Ishikawa (cell line): ENCODE measurements at regions not wholly inside any gene's neighbourhood (a gene's known extent, or its start where the extent isn't known, plus 50 kb on each side); places are given as distances from the start of the nearest gene placed in this dataset.

Experiments used
- CEBPB ChIP-seq: IDR thresholded peaks from 2 replicates; pipeline ENCODE4 v1.6.1; 2012
- CREB1 ChIP-seq: IDR thresholded peaks from 2 replicates; pipeline ENCODE4 v1.6.1; 2012; ENCODE audit warnings: low read depth
- EGR1 ChIP-seq: IDR thresholded peaks from 2 replicates; pipeline ENCODE4 v1.6.1; 2012
- EP300 ChIP-seq: IDR thresholded peaks from 2 replicates; pipeline ENCODE4 v1.6.1; 2012; ENCODE audit warnings: borderline replicate concordance
- FOXM1 ChIP-seq: IDR thresholded peaks from 2 replicates; pipeline ENCODE4 v1.6.1; 2012; ENCODE audit warnings: low read depth, borderline replicate concordance
- MAX ChIP-seq: IDR thresholded peaks from 2 replicates; pipeline ENCODE4 v1.6.1; 2012
- NFIC ChIP-seq: IDR thresholded peaks from 2 replicates; pipeline ENCODE4 v1.6.1; 2012
- RAD21 ChIP-seq: IDR thresholded peaks from 2 replicates; pipeline ENCODE4 v1.6.1; 2012; ENCODE audit warnings: low read depth
- REST ChIP-seq: IDR thresholded peaks from 2 replicates; pipeline ENCODE4 v1.6.1; 2012; ENCODE audit warnings: low read depth, mild to moderate bottlenecking
- TAF1 ChIP-seq: IDR thresholded peaks from 2 replicates; pipeline ENCODE4 v1.6.1; 2012; ENCODE audit warnings: low read depth, mild to moderate bottlenecking
- TCF12 ChIP-seq: IDR thresholded peaks from 2 replicates; pipeline ENCODE4 v1.6.1; 2012; ENCODE audit warnings: low read depth
- TEAD4 ChIP-seq: IDR thresholded peaks from 2 replicates; pipeline ENCODE4 v1.6.1; 2012
- USF1 ChIP-seq: IDR thresholded peaks from 2 replicates; pipeline ENCODE4 v1.6.1; 2012
- YY1 ChIP-seq: IDR thresholded peaks from 2 replicates; pipeline ENCODE4 v1.6.1; 2012; ENCODE audit warnings: low read depth
- ZBTB7A ChIP-seq: IDR thresholded peaks from 2 replicates; pipeline ENCODE4 v1.6.1; 2012; ENCODE audit warnings: low read depth

- no peak for TF ChIP-seq TCF12
- no peak for TF ChIP-seq USF1
Observed at GRCh38 chr15:81776976-81777375, 268.8 kb downstream of the MEX3B start.

GRCh38 chr15:81774309-81774708, 271.5 kb downstream of the MEX3B start:
- TF ChIP-seq REST (no peak), YY1 (no peak), EGR1 (no peak)

- TF ChIP-seq USF1 (no peak), EGR1 (no peak), REST (no peak), NFIC (no peak), MAX (no peak)
Observed at GRCh38 chr15:81768773-81769172, 277.0 kb downstream of the MEX3B start.

- TF ChIP-seq EP300 (no peak), NFIC (no peak), ZBTB7A (no peak), TAF1 (no peak), REST (no peak), USF1 (no peak), CEBPB (no peak), MAX (no peak), TEAD4 (no peak), RAD21 (no peak), EGR1 (no peak), FOXM1 (no peak), CREB1 (no peak), YY1 (no peak)
Observed at GRCh38 chr15:81766829-81767475, 278.9 kb downstream of the MEX3B start.

- no peak for TF ChIP-seq MAX
- TF ChIP-seq TEAD4, result no peak
- no peak for TF ChIP-seq ZBTB7A
- TF ChIP-seq FOXM1, result no peak
- no peak for TF ChIP-seq CREB1
- TF ChIP-seq YY1, result no peak
- no peak for TF ChIP-seq EP300
- TF ChIP-seq CEBPB, result no peak
- no peak for TF ChIP-seq USF1
- no peak for TF ChIP-seq TCF12
- TF ChIP-seq NFIC, result no peak
- no peak for TF ChIP-seq EGR1
- no peak for TF ChIP-seq REST
- TF ChIP-seq TAF1, result no peak
- TF ChIP-seq RAD21, result no peak
Observed at GRCh38 chr15:81765816-81766215, 280.0 kb downstream of the MEX3B start.
